ENCODE measurements at regions not wholly inside any gene's neighbourhood (a gene's known extent, or its start where the extent isn't known, plus 50 kb on each side); places are given as distances from the start of the nearest gene placed in this dataset.

DNA sequence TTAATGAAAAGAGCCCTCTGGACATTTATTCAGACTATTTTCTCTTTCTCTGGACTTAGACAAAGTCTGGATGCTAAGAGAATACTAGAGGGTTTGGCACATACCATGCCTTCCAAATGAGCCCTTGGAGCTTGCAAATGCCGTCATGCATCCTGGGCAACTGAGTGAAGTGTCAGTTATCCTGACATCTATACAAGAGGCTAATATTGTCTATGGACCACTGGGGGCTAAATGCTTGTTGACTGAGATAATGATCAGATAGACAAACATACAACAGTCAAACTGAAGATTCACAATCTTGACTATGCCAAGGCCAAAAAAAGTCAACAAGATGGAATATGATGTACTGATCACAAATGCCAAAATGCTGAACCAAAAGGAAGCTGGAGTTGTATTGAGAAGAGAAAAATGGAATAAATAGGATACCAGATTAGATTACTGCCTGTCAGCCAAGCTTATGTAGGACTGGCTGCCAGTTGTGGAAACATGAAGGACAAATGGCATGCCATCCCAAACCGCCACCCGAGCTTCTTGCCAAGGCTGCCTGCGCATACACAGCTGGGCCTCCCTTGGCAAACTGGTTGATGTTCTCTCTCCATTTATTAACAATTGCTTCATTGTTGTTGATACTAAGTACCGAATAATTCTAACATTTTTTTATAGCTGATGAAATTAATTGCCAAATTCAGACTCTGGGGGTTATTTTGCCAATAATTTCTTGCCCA is 240.1 kb upstream of the GRAMD2B start:
- Histone ChIP-seq H3K4me3 (ENCODE audit: low read length) (no peak overlapping the region), H3K9me3 (ENCODE audit: control insufficient read depth in 2 of 3, low read length in 3 of 3) (no peaks in the 10 kb centered on the region), H3K4me1 (ENCODE audit: control insufficient read depth in 2 of 2, insufficient read depth in 2 of 2, low read length in 2 of 2) (no peaks in the 10 kb centered on the region), H3K27ac (ENCODE audit: low read depth, low read length) (no peak overlapping the region), H3K36me3 (ENCODE audit: control insufficient read depth in 2 of 3, insufficient read depth in 3 of 3, low read length in 3 of 3) (no peaks in the 10 kb centered on the region), H3K27me3 (ENCODE audit: control insufficient read depth in 2 of 2, insufficient read depth in 2 of 2, low read length in 2 of 2) (no peaks in the 10 kb centered on the region)
- ChIA-PET POLR2A (no interaction called here), CTCF (no interaction called here)
- DNase-seq (no peak), ATAC-seq (no peak)
- Mint-ChIP-seq H3K4me3 (no peak overlapping the region), H3K9me3 (peaks cover 3 to 27% (median 8%) of the 10 kb centered on the region in 11 donors), H3K27ac (no peak overlapping the region), H3K4me1 (no peaks in the 10 kb centered on the region), H3K36me3 (no peaks in the 10 kb centered on the region), H3K27me3 (no peaks in the 10 kb centered on the region)
- intact Hi-C loops (cut with micrococcal nuclease) = no loop called here

DNA sequence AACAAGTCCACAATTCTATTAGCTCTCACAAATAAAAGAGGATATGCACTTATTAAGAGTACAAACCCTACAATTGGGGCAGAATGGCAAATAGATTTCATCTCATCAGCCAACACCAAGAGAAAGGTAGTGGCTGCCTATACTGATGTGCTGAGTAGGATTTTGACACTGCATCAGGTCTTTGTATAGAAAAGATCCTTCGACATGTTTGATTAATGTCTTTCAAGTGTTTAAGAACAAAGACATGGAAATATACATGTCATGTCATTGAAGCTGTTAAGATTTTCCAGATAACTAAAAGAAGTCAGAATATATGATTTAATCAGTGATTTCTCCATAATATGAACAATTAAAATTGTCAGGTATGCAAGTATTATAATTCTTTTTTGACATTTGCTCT is 238.7 kb upstream of the GRAMD2B start:
- intact Hi-C loops (cut with micrococcal nuclease) = no loop called here
- Mint-ChIP-seq H3K27ac (no peak overlapping the region), H3K36me3 (no peaks in the 10 kb centered on the region), H3K4me3 (no peak overlapping the region), H3K4me1 (no peaks in the 10 kb centered on the region), H3K9me3 (peaks cover 4 to 27% (median 8%) of the 10 kb centered on the region in 11 donors), H3K27me3 (peaks cover 0 to 2% (median 0%) of the 10 kb centered on the region in 5 donors)
- Histone ChIP-seq H3K27me3 (ENCODE audit: control insufficient read depth in 2 of 2, insufficient read depth in 2 of 2, low read length in 2 of 2) (no peaks in the 10 kb centered on the region), H3K27ac (ENCODE audit: low read depth, low read length) (no peak overlapping the region), H3K4me1 (ENCODE audit: control insufficient read depth in 2 of 2, insufficient read depth in 2 of 2, low read length in 2 of 2) (no peaks in the 10 kb centered on the region), H3K36me3 (ENCODE audit: control insufficient read depth in 2 of 3, insufficient read depth in 3 of 3, low read length in 3 of 3) (no peaks in the 10 kb centered on the region), H3K9me3 (ENCODE audit: control insufficient read depth in 2 of 3, low read length in 3 of 3) (no peaks in the 10 kb centered on the region), H3K4me3 (ENCODE audit: low read length) (no peak overlapping the region)
- no peak for ATAC-seq
- ChIA-PET CTCF (no interaction called here), POLR2A (no interaction called here)
- no peak for DNase-seq

DNA sequence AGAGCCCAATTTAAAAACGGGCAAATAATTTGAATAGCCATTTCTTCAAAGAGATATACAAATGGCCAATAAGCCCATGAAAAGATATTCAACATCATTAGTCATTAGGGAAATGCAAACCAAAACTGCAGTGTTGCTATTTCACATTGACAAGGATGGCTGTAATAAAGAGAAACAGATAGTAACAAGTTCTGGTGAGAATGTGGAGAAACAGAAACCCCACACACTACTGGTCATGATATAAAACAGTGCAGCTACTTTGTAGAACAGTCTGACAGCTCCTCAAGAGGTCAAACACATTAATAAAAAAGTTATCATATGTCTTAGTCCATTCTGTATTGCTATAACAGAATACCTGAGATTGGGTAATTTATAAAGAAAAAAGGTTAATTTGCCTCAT is 237.0 kb upstream of the GRAMD2B start:
- H3K27me3 ChIP-seq (ENCODE audit: control insufficient read depth in 2 of 2, insufficient read depth in 2 of 2, low read length in 2 of 2) = no peaks in the 10 kb centered on the region
- intact Hi-C loops (cut with micrococcal nuclease) = no loop called here
- Mint-ChIP-seq H3K4me1 (no peaks in the 10 kb centered on the region), H3K4me3 (no peak overlapping the region), H3K27me3 (peaks cover 0 to 3% (median 0%) of the 10 kb centered on the region in 5 donors), H3K36me3 (no peaks in the 10 kb centered on the region), H3K27ac (no peak overlapping the region), H3K9me3 (peaks cover 2 to 27% (median 8%) of the 10 kb centered on the region in 11 donors)
- no peak overlapping the region for H3K27ac ChIP-seq (ENCODE audit: low read depth, low read length)
- no peak for ATAC-seq
- H3K36me3 ChIP-seq (ENCODE audit: control insufficient read depth in 2 of 3, insufficient read depth in 3 of 3, low read length in 3 of 3) = no peaks in the 10 kb centered on the region
- POLR2A ChIA-PET = no interaction called here
- DNase-seq = no peak
- no peaks in the 10 kb centered on the region for H3K4me1 ChIP-seq (ENCODE audit: control insufficient read depth in 2 of 2, insufficient read depth in 2 of 2, low read length in 2 of 2)
- H3K9me3 ChIP-seq (ENCODE audit: control insufficient read depth in 2 of 3, low read length in 3 of 3) = no peaks in the 10 kb centered on the region
- no peak overlapping the region for H3K4me3 ChIP-seq (ENCODE audit: low read length)
- CTCF ChIA-PET = no interaction called here

GRCh38 chr5:126188804-126189203 is 234.4 kb upstream of the GRAMD2B start:
- ATAC-seq = no peak
- POLR2A ChIA-PET = no interaction called here
- Histone ChIP-seq H3K9me3 (ENCODE audit: control insufficient read depth in 2 of 3, low read length in 3 of 3) (no peaks in the 10 kb centered on the region), H3K27ac (ENCODE audit: low read depth, low read length) (no peak overlapping the region), H3K4me3 (ENCODE audit: low read length) (no peak overlapping the region), H3K4me1 (ENCODE audit: control insufficient read depth in 2 of 2, insufficient read depth in 2 of 2, low read length in 2 of 2) (no peaks in the 10 kb centered on the region), H3K36me3 (ENCODE audit: control insufficient read depth in 2 of 3, insufficient read depth in 3 of 3, low read length in 3 of 3) (no peaks in the 10 kb centered on the region), H3K27me3 (ENCODE audit: control insufficient read depth in 2 of 2, insufficient read depth in 2 of 2, low read length in 2 of 2) (no peaks in the 10 kb centered on the region)
- Mint-ChIP-seq H3K4me3 (no peak overlapping the region), H3K4me1 (no peaks in the 10 kb centered on the region), H3K27ac (no peak overlapping the region), H3K27me3 (peaks cover 0 to 3% (median 0%) of the 10 kb centered on the region in 5 donors), H3K9me3 (peaks cover 2 to 14% (median 4%) of the 10 kb centered on the region in 11 donors), H3K36me3 (no peaks in the 10 kb centered on the region)
- no peak for DNase-seq
- intact Hi-C loops (cut with micrococcal nuclease) = no loop called here
- CTCF ChIA-PET = no interaction called here

- no peaks in the 10 kb centered on the region for H3K9me3 ChIP-seq (ENCODE audit: control insufficient read depth in 2 of 3, low read length in 3 of 3)
- CTCF ChIA-PET = no interaction called here
- peaks cover 0 to 3% (median 0%) of the 10 kb centered on the region in 5 donors for H3K27me3 Mint-ChIP-seq
- H3K4me1 ChIP-seq (ENCODE audit: control insufficient read depth in 2 of 2, insufficient read depth in 2 of 2, low read length in 2 of 2) = no peaks in the 10 kb centered on the region
- no peak overlapping the region for H3K27ac Mint-ChIP-seq
- no peaks in the 10 kb centered on the region for H3K27me3 ChIP-seq (ENCODE audit: control insufficient read depth in 2 of 2, insufficient read depth in 2 of 2, low read length in 2 of 2)
- no peak for ATAC-seq
- no peak overlapping the region for H3K4me3 Mint-ChIP-seq
- no peaks in the 10 kb centered on the region for H3K4me1 Mint-ChIP-seq
- H3K36me3 Mint-ChIP-seq = no peaks in the 10 kb centered on the region
- H3K36me3 ChIP-seq (ENCODE audit: control insufficient read depth in 2 of 3, insufficient read depth in 3 of 3, low read length in 3 of 3) = no peaks in the 10 kb centered on the region
- DNase-seq = no peak
- POLR2A ChIA-PET = no interaction called here
- H3K4me3 ChIP-seq (ENCODE audit: low read length) = no peak overlapping the region
- peaks cover 2 to 13% (median 4%) of the 10 kb centered on the region in 11 donors for H3K9me3 Mint-ChIP-seq
- H3K27ac ChIP-seq (ENCODE audit: low read depth, low read length) = no peak overlapping the region
- intact Hi-C loops (cut with micrococcal nuclease) = no loop called here
These were observed 234.0 kb upstream of the GRAMD2B start for GRCh38 chr5:126189231-126189630.

DNA sequence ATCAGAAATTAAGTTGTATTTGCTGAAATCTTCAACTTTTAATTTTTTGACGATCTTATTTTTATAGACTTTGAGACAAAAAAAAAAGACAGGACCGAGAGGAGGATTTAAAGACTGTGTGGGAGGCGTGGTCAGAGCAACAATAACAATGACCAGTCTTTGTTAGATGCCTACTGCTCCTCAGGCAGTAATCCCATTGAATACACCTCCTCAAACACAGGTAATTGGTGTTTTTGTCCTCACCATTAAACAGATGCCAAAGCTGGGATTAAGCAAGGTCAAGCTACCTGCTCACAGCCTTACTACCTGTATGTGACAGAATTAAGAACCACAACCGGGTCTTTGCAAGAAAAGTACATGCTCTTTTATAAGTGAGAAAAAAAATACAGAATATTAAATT is 233.3 kb upstream of the GRAMD2B start:
- ChIA-PET POLR2A (no interaction called here), CTCF (no interaction called here)
- DNase-seq (no peak), ATAC-seq (no peak)
- Mint-ChIP-seq H3K4me1 (no peaks in the 10 kb centered on the region), H3K9me3 (peaks cover 2 to 13% (median 4%) of the 10 kb centered on the region in 11 donors), H3K27me3 (peaks cover 0 to 3% (median 0%) of the 10 kb centered on the region in 5 donors), H3K36me3 (no peaks in the 10 kb centered on the region), H3K4me3 (no peak overlapping the region), H3K27ac (no peak overlapping the region)
- H3K36me3 ChIP-seq (ENCODE audit: control insufficient read depth in 2 of 3, insufficient read depth in 3 of 3, low read length in 3 of 3) = no peaks in the 10 kb centered on the region
- no peak overlapping the region for H3K4me3 ChIP-seq (ENCODE audit: low read length)
- H3K27ac ChIP-seq (ENCODE audit: low read depth, low read length) = no peak overlapping the region
- no peaks in the 10 kb centered on the region for H3K27me3 ChIP-seq (ENCODE audit: control insufficient read depth in 2 of 2, insufficient read depth in 2 of 2, low read length in 2 of 2)
- intact Hi-C loops (cut with micrococcal nuclease) = loop anchor here in 1 of 2 donors (10.0 kb wide), 1 partner anchor 695 kb away; no protein-coding TSS in a partner anchor
- no peaks in the 10 kb centered on the region for H3K9me3 ChIP-seq (ENCODE audit: control insufficient read depth in 2 of 3, low read length in 3 of 3)
- H3K4me1 ChIP-seq (ENCODE audit: control insufficient read depth in 2 of 2, insufficient read depth in 2 of 2, low read length in 2 of 2) = no peaks in the 10 kb centered on the region

- POLR2A ChIA-PET = no interaction called here
- DNase-seq = no peak
- no peaks in the 10 kb centered on the region for H3K4me1 Mint-ChIP-seq
- H3K36me3 Mint-ChIP-seq = no peaks in the 10 kb centered on the region
- H3K36me3 ChIP-seq (ENCODE audit: control insufficient read depth in 2 of 3, insufficient read depth in 3 of 3, low read length in 3 of 3) = no peaks in the 10 kb centered on the region
- peaks cover 0 to 6% (median 3%) of the 10 kb centered on the region in 11 donors for H3K9me3 Mint-ChIP-seq
- intact Hi-C loops (cut with micrococcal nuclease) = loop anchor here in 1 of 2 donors (10.0 kb wide), 1 partner anchor 693 kb away; no protein-coding TSS in a partner anchor
- H3K27ac ChIP-seq (ENCODE audit: low read depth, low read length) = no peak overlapping the region
- no peak overlapping the region for H3K4me3 ChIP-seq (ENCODE audit: low read length)
- no peaks in the 10 kb centered on the region for H3K27me3 ChIP-seq (ENCODE audit: control insufficient read depth in 2 of 2, insufficient read depth in 2 of 2, low read length in 2 of 2)
- H3K9me3 ChIP-seq (ENCODE audit: control insufficient read depth in 2 of 3, low read length in 3 of 3) = no peaks in the 10 kb centered on the region
- H3K27ac Mint-ChIP-seq = no peak overlapping the region
- ATAC-seq = no peak
- CTCF ChIA-PET = no interaction called here
- H3K27me3 Mint-ChIP-seq = peaks cover 0 to 3% (median 0%) of the 10 kb centered on the region in 5 donors
- no peaks in the 10 kb centered on the region for H3K4me1 ChIP-seq (ENCODE audit: control insufficient read depth in 2 of 2, insufficient read depth in 2 of 2, low read length in 2 of 2)
- no peak overlapping the region for H3K4me3 Mint-ChIP-seq
These were observed 231.0 kb upstream of the GRAMD2B start for GRCh38 chr5:126192226-126192625.

Data from naive thymus-derived CD4-positive, alpha-beta T cell (primary cell).